ENCODE measurements at regions not wholly inside any gene's neighbourhood (a gene's known extent, or its start where the extent isn't known, plus 50 kb on each side); places are given as distances from the start of the nearest gene placed in this dataset.

GRCh38 chr4:187937557-187937956, 58.0 kb upstream of the ZFP42 start:
- TF ChIP-seq CTCF (optimal IDR thresholded peaks at IDR 0.05 in 1 of 3, IDR thresholded peaks at IDR 0.05 in 1 of 3, conservative IDR thresholded peaks at IDR 0.05 in 1 of 3; ENCODE audit: extremely low read depth in 1 of 3, insufficient read depth in 2 of 3, low read length in 3 of 3) (no peak), EZH2 (IDR thresholded peaks at IDR 0.05; ENCODE audit: low read length) (no peak)
